Lung (tissue), 11 donors: ENCODE measurements at regions not wholly inside any gene's neighbourhood (a gene's known extent, or its start where the extent isn't known, plus 50 kb on each side); places are given as distances from the start of the nearest gene placed in this dataset.

Experiments
- ATAC-seq: fragments of 200-7000 bp; cut with Tn5 transposase; one replicate; pipeline ENCODE4 v1.9.1; 2020; ENCODE audit warnings: moderate number of reproducible peaks; ENCODE audit not compliant: insufficient read depth, low FRiP score
- DNase-seq, 3 donors: peaks; one replicate each; pipeline ENCODE4 v3.0.0-alpha.2; 2013 to 2017
- H3K27ac ChIP-seq, 2 donors: one replicate each; pipeline ENCODE4 v1.5.1; 2013; ENCODE audit warnings: mild to moderate bottlenecking in 2 of 2, moderate library complexity in 2 of 2, control low read depth in 1 of 2, inconsistent platforms in 1 of 2, low read depth in 1 of 2, low read length in 1 of 2
- H3K27me3 ChIP-seq, 3 donors: one replicate each; pipeline ENCODE4 v1.5.1; 2013; ENCODE audit warnings: low read length in 2 of 3; ENCODE audit not compliant: control insufficient read depth in 3 of 3, insufficient read depth in 3 of 3
- H3K36me3 ChIP-seq, 4 donors: one replicate each; pipeline ENCODE4 v1.5.1; 2013; ENCODE audit warnings: low read length in 4 of 4, mild to moderate bottlenecking in 1 of 4, moderate library complexity in 1 of 4; ENCODE audit not compliant: control insufficient read depth in 4 of 4, insufficient read depth in 4 of 4
- H3K4me1 ChIP-seq, 5 donors: one replicate each; pipeline ENCODE4 v1.5.1; 2013; ENCODE audit warnings: low read length in 5 of 5, mild to moderate bottlenecking in 2 of 5, moderate library complexity in 1 of 5; ENCODE audit not compliant: control insufficient read depth in 5 of 5, insufficient read depth in 5 of 5
- H3K4me3 ChIP-seq: one replicate; pipeline ENCODE4 v1.5.1; 2013; ENCODE audit warnings: mild to moderate bottlenecking, control low read depth, moderate library complexity
- H3K9ac ChIP-seq, 2 donors: one replicate each; pipeline ENCODE4 v1.5.1; 2013; ENCODE audit warnings: low read length in 2 of 2, control low read depth in 1 of 2; ENCODE audit not compliant: insufficient read depth in 1 of 2
- H3K9me3 ChIP-seq, 4 donors: one replicate each; pipeline ENCODE4 v1.5.1; 2013; ENCODE audit warnings: low read length in 3 of 4, mild to moderate bottlenecking in 1 of 4, moderate library complexity in 1 of 4; ENCODE audit not compliant: control insufficient read depth in 4 of 4, insufficient read depth in 3 of 4
- CTCF ChIP-seq: IDR thresholded peaks from 2 replicates; pipeline ENCODE4 v1.5.1; 2012; ENCODE audit warnings: mild to moderate bottlenecking; ENCODE audit errors: control extremely low read depth, extremely low read depth
- WGBS, 2 donors: extraction: QIAGEN DNeasy Blood & Tissue Kit; methylation state at CpG; one replicate each; pipeline ENCODE4 v1.1.7; 2013; 5-methylcytosine and 5-hydroxymethylcytosine counted together
- donor health status: control.
- donor health status: control.
- donor health status: Bipolar disorder and iron deficiency.
- donor health status: healthy.
- donor health status: DM: yes; HTN: yes; CAD: no.

- no peak overlapping the region for H3K9ac ChIP-seq
- 58 to 68% methylated on average over 8 of the region's 8 CpGs for WGBS, 2 donors
- H3K9me3 ChIP-seq, result peaks cover 0 to 2% (median 1%) of the 10 kb centered on the region in 4 donors
- H3K27ac ChIP-seq, result no peak overlapping the region
- no peak for TF ChIP-seq CTCF
- peaks cover 0 to 5% (median 0%) of the 10 kb centered on the region in 5 donors for H3K4me1 ChIP-seq
- DNase-seq (peak; percentile 26 to 55 (median 42)), ATAC-seq (no peak)
- H3K36me3 ChIP-seq, result no peaks in the 10 kb centered on the region
- peaks cover 0 to 3% (median 0%) of the 10 kb centered on the region in 3 donors for H3K27me3 ChIP-seq
- H3K4me3 ChIP-seq, result no peak overlapping the region
These were observed 864.8 kb upstream of the AUTS2 start for GRCh38 chr7:68733219-68734153.

- DNase-seq, result no peak
- H3K27ac ChIP-seq, result no peak overlapping the region
- no peak for ATAC-seq
- peaks cover 0 to 3% (median 1%) of the 10 kb centered on the region in 4 donors for H3K9me3 ChIP-seq
- no peak overlapping the region for H3K9ac ChIP-seq
- no peaks in the 10 kb centered on the region for H3K36me3 ChIP-seq
- peaks cover 0 to 5% (median 0%) of the 10 kb centered on the region in 5 donors for H3K4me1 ChIP-seq
- WGBS, 2 donors, result 68 to 79% methylated on average over 5 of the region's 5 CpGs
- no peak for TF ChIP-seq CTCF
- H3K27me3 ChIP-seq, result peaks cover 0 to under 1% (median 0%) of the 10 kb centered on the region in 3 donors
- H3K4me3 ChIP-seq, result no peak overlapping the region
These were observed 863.8 kb upstream of the AUTS2 start for GRCh38 chr7:68734431-68734830.

- Histone ChIP-seq H3K4me3 (no peak overlapping the region), H3K9me3 (peaks cover 0 to 3% (median 1%) of the 10 kb centered on the region in 4 donors), H3K27ac (no peak overlapping the region), H3K27me3 (no peaks in the 10 kb centered on the region), H3K36me3 (no peaks in the 10 kb centered on the region), H3K9ac (no peak overlapping the region), H3K4me1 (peaks cover 0 to 7% (median 0%) of the 10 kb centered on the region in 5 donors)
- ATAC-seq (no peak), DNase-seq (no peak)
- TF ChIP-seq CTCF, result no peak
- WGBS, 2 donors, result 90 to 93% methylated on average over 5 of the region's 5 CpGs
These were observed 859.0 kb upstream of the AUTS2 start for GRCh38 chr7:68739306-68739705.
